ENCODE measurements at regions not wholly inside any gene's neighbourhood (a gene's known extent, or its start where the extent isn't known, plus 50 kb on each side); places are given as distances from the start of the nearest gene placed in this dataset.
A peak's percentile ranks its signal among the peaks of the same experiment; 100 is the strongest.

GRCh38 chr2:224223851-224224555, 177.9 kb downstream of the FAM124B start:
- no peak for DNase-seq (ENCODE audit: low read depth)
- TF ChIP-seq, protein P1, sequence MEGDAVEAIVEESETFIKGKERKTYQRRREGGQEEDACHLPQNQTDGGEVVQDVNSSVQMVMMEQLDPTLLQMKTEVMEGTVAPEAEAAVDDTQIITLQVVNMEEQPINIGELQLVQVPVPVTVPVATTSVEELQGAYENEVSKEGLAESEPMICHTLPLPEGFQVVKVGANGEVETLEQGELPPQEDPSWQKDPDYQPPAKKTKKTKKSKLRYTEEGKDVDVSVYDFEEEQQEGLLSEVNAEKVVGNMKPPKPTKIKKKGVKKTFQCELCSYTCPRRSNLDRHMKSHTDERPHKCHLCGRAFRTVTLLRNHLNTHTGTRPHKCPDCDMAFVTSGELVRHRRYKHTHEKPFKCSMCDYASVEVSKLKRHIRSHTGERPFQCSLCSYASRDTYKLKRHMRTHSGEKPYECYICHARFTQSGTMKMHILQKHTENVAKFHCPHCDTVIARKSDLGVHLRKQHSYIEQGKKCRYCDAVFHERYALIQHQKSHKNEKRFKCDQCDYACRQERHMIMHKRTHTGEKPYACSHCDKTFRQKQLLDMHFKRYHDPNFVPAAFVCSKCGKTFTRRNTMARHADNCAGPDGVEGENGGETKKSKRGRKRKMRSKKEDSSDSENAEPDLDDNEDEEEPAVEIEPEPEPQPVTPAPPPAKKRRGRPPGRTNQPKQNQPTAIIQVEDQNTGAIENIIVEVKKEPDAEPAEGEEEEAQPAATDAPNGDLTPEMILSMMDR (IDR thresholded peaks at IDR 0.05; ENCODE audit: insufficient read depth, low read depth, low read length) = no peak
- no peak overlapping the region for H3K4me3 ChIP-seq (ENCODE audit: low read depth, low read length)

DNA sequence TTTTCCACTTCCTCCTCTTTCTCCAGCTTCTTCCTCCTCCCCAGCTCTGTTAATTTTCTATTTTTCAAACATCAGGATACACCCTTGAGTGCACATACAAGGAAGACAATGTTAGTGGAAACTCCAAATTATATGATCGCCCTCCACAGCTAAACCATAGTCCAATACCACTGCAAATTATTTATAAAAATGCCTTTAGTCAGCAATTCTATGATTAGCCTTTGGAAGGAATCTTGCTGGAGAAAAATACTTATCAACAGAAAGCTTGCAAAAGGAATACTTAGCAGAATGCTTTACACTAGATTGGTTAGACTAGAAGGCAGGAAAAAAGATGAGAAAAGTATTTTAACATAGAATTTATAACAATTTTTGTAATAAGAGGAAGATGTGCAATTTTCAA, 178.9 kb downstream of the FAM124B start:
- DNase-seq (ENCODE audit: low read depth) = no peak
- H3K4me3 ChIP-seq (ENCODE audit: low read depth, low read length) = no peak overlapping the region
- TF ChIP-seq, protein P1 (IDR thresholded peaks at IDR 0.05; ENCODE audit: insufficient read depth, low read depth, low read length) = no peak

- peak; percentile 17 for DNase-seq (ENCODE audit: low read depth)
- TF ChIP-seq, protein P1 (IDR thresholded peaks at IDR 0.05; ENCODE audit: insufficient read depth, low read depth, low read length) = no peak
- no peak overlapping the region for H3K4me3 ChIP-seq (ENCODE audit: low read depth, low read length)
These were observed 179.6 kb downstream of the FAM124B start for GRCh38 chr2:224222291-224222690.

DNA sequence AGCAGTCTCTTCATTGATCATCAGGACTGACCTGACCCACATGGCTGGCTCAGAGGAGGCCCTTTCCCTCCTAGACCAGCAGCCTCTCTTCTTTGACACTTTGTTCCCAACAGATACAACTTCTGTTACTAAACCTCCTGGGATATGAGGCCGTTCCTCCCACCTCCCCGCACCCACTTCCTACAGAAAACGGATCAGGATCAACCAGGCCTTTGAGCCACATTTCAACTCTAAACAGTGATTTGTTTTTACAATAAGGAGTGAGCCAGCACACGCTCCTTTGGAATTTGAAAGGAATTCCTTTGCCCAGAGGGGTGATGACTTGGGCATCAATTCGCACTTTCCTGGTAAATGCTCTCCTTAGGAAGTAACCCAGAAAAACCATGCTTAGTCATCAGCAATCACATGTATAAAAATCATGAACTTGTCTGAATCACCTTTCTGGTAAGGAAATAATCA, 180.4 kb downstream of the FAM124B start:
- peak; percentile 77 for DNase-seq (ENCODE audit: low read depth)
- TF ChIP-seq, protein P1 (IDR thresholded peaks at IDR 0.05; ENCODE audit: insufficient read depth, low read depth, low read length) = no peak
- H3K4me3 ChIP-seq (ENCODE audit: low read depth, low read length) = no peak overlapping the region

DNA sequence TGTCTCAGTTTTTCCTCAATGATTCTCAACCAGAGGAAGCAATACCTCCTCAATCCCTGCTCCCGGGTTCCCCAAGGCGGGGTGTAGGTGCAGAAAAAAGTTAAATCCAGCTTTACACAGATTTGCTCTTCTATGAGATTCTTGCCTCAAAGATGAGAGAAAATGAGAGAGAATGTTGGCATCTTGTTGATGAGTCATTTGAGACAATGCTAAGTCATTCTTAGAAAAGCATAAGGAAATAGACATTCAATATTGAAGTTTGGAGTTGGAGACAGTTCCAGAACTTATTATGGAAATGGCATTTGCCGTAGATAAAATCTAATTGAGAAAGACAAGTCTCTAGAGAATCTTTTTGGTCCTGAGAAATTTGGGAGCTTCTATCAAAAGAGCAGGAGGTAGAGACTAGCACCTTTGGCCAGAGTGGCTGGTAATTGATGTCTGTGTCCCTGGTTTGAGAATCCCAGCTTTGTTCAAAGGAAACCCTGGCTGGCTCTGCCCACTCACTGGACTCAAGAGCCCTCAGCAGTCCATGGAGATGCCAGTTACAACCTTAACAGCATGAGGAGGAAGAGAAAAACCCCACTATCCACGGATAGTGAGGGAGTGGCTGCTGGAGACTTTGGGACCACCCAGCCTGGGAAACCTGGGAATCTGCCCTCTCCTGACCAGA, 181.2 kb downstream of the FAM124B start:
- DNase-seq (ENCODE audit: low read depth) = no peak
- H3K4me3 ChIP-seq (ENCODE audit: low read depth, low read length) = no peak overlapping the region

DNA sequence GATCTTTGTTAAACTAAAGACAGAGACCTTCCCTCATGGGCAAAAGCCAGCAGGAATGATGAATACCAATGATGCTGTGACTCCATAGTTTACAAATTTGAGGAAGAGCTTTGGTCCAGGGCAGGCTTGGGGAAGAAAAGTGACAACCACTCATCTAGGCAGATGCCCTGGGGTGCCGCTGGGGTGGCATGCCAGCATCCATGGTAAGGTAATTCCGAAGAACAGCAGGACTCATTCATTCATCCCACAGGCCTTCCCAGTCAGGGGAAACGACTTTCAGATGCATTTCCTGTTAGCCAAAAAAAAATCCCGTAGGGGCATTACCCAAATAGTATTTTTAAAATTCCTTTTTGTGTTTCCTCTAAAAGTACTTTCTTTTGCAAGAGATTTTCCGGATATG, 180.7 kb upstream of the SERPINE2 start:
- H3K4me3 ChIP-seq (ENCODE audit: low read depth, low read length) = no peak overlapping the region
- TF ChIP-seq, protein P1 (IDR thresholded peaks at IDR 0.05; ENCODE audit: insufficient read depth, low read depth, low read length) = no peak
- DNase-seq (ENCODE audit: low read depth) = no peak

More for the DNA sequence above, 181.2 kb downstream of the FAM124B start:
- TF ChIP-seq, protein P1 (IDR thresholded peaks at IDR 0.05; ENCODE audit: insufficient read depth, low read depth, low read length) = no peak
